ENCODE measurements at regions not wholly inside any gene's neighbourhood (a gene's known extent, or its start where the extent isn't known, plus 50 kb on each side); places are given as distances from the start of the nearest gene placed in this dataset.

GRCh38 chr13:44040070-44040817, 160.5 kb downstream of the LACC1 start:
- TF ChIP-seq POLR2A (IDR thresholded peaks at IDR 0.05) (no peak), CTCF (IDR thresholded peaks at IDR 0.05) (no peak), EP300 (IDR thresholded peaks at IDR 0.05; ENCODE audit: low read depth) (no peak), POLR2AphosphoS5 (IDR thresholded peaks at IDR 0.05) (no peak)

Data from transverse colon (tissue), 4 donors.